HEK293 (cell line): ENCODE measurements at regions not wholly inside any gene's neighbourhood (a gene's known extent, or its start where the extent isn't known, plus 50 kb on each side); places are given as distances from the start of the nearest gene placed in this dataset.

Experiments
- CTCF ChIA-PET: fragments of 350-600 bp; formaldehyde crosslinking; extraction: SDS; loops from one replicate; lab custom pipeline; 2021; ENCODE audit warnings: antibody characterized with exemption; lab: Yijun Ruan, JAX
- POLR2A ChIA-PET: fragments of 300-600 bp; formaldehyde crosslinking; extraction: SDS; loops from one replicate; lab custom pipeline; 2020; ENCODE audit warnings: antibody characterized with exemption, inconsistent platforms; lab: Yijun Ruan, JAX
- H3K27ac ChIP-seq: fragments of 200-500 bp; sonication (Bioruptor generic); 2 replicates; pipeline ENCODE4 v1.5.1; 2014; ENCODE audit warnings: low read depth, low read length, control low read depth, inconsistent platforms; ENCODE audit errors: extremely low read depth
- H3K36me3 ChIP-seq, 2 experiments: fragments of 200-500 bp in 1 of 2; sonication (Bioruptor generic) in 1 of 2; 1 replicate in 1 of 2; 2 replicates in 1 of 2; pipeline ENCODE4 v1.5.1; 2014 to 2017; ENCODE audit warnings: inconsistent platforms in 2 of 2, low read length in 2 of 2; ENCODE audit not compliant: control insufficient read depth in 2 of 2, insufficient read depth in 1 of 2
- H3K4me1 ChIP-seq: fragments of 200-500 bp; sonication (Bioruptor generic); 2 replicates; pipeline ENCODE4 v1.5.1; 2014; ENCODE audit warnings: mild to moderate bottlenecking, low read length, inconsistent platforms; ENCODE audit not compliant: control insufficient read depth, insufficient read depth
- H3K4me3 ChIP-seq: 2 replicates; pipeline ENCODE4 v1.5.1; 2011; ENCODE audit warnings: low read depth, mild to moderate bottlenecking, control low read depth, low read length, moderate library complexity
- H3K9me3 ChIP-seq: fragments of 200-500 bp; sonication (Bioruptor generic); 2 replicates; pipeline ENCODE4 v1.5.1; 2014; ENCODE audit warnings: low read depth, low read length, inconsistent platforms; ENCODE audit not compliant: control insufficient read depth, insufficient read depth
- FEZF1 ChIP-seq: fragments of 450-650 bp; formaldehyde crosslinking; IDR thresholded peaks from 2 replicates; pipeline ENCODE4 v1.5.1; 2016; ENCODE audit warnings: missing biosample characterization, missing genetic modification characterization
- HOXA7 ChIP-seq: sonication (generic); formaldehyde crosslinking; IDR thresholded peaks from 2 replicates; pipeline ENCODE4 v1.8.1; 2022; ENCODE audit warnings: missing genetic modification reagents, borderline replicate concordance
- INSM2 ChIP-seq: fragments of 450-650 bp; formaldehyde crosslinking; IDR thresholded peaks from 2 replicates; pipeline ENCODE4 v1.5.1; 2016; ENCODE audit warnings: missing biosample characterization, missing genetic modification characterization
- OVOL3 ChIP-seq: fragments of 450-650 bp; formaldehyde crosslinking; IDR thresholded peaks from 2 replicates; pipeline ENCODE4 v1.5.1; 2016; ENCODE audit warnings: missing biosample characterization, missing genetic modification characterization
- PATZ1 ChIP-seq: fragments of 450-650 bp; formaldehyde crosslinking; IDR thresholded peaks from 2 replicates; pipeline ENCODE4 v1.5.1; 2016; ENCODE audit warnings: missing biosample characterization, missing genetic modification characterization
- ZNF114 ChIP-seq: fragments of 450-650 bp; formaldehyde crosslinking; IDR thresholded peaks from 2 replicates; pipeline ENCODE4 v1.5.0; 2017; ENCODE audit warnings: missing biosample characterization, missing genetic modification characterization
- ZNF174 ChIP-seq: fragments of 450-650 bp; formaldehyde crosslinking; IDR thresholded peaks from 2 replicates; pipeline ENCODE4 v1.5.0; 2017; ENCODE audit warnings: missing biosample characterization, mild to moderate bottlenecking, missing genetic modification characterization
- ZNF211 ChIP-seq: fragments of 450-650 bp; formaldehyde crosslinking; IDR thresholded peaks from 2 replicates; pipeline ENCODE4 v1.5.1; 2016; ENCODE audit warnings: low read depth, missing biosample characterization, missing genetic modification characterization
- ZNF302 ChIP-seq: fragments of 450-650 bp; formaldehyde crosslinking; IDR thresholded peaks from 2 replicates; pipeline ENCODE4 v1.5.1; 2016; ENCODE audit warnings: missing biosample characterization, missing genetic modification characterization, low read depth
- ZNF426 ChIP-seq: fragments of 450-650 bp; formaldehyde crosslinking; IDR thresholded peaks from 2 replicates; pipeline ENCODE4 v1.5.1; 2017; ENCODE audit warnings: missing biosample characterization, missing genetic modification characterization, mild to moderate bottlenecking, inconsistent platforms, moderate library complexity
- ZNF521 ChIP-seq: fragments of 450-650 bp; formaldehyde crosslinking; IDR thresholded peaks from 2 replicates; pipeline ENCODE4 v1.5.1; 2017; ENCODE audit warnings: missing biosample characterization, mild to moderate bottlenecking, missing genetic modification characterization
- ZNF561 ChIP-seq: fragments of 450-650 bp; IDR thresholded peaks from 2 replicates; pipeline ENCODE4 v1.5.1; 2018; ENCODE audit warnings: missing biosample characterization, missing genetic modification characterization, borderline replicate concordance
- ZNF658 ChIP-seq: fragments of 450-650 bp; formaldehyde crosslinking; IDR thresholded peaks from 2 replicates; pipeline ENCODE4; 2016; ENCODE audit warnings: missing biosample characterization, missing genetic modification characterization
- ZNF777 ChIP-seq: fragments of 450-650 bp; formaldehyde crosslinking; IDR thresholded peaks from 2 replicates; pipeline ENCODE4 v1.5.1; 2017; ENCODE audit warnings: missing biosample characterization, missing genetic modification characterization, borderline replicate concordance
- ZNF830 ChIP-seq: fragments of 450-650 bp; IDR thresholded peaks from 2 replicates; pipeline ENCODE4 v1.5.0; 2018; ENCODE audit warnings: missing biosample characterization, missing genetic modification characterization, low read depth, mild to moderate bottlenecking, moderate library complexity
- ZNF837 ChIP-seq: fragments of 450-650 bp; formaldehyde crosslinking; IDR thresholded peaks from 2 replicates; pipeline ENCODE4 v1.5.1; 2016; ENCODE audit warnings: missing biosample characterization, missing genetic modification characterization
- ZSCAN30 ChIP-seq: fragments of 450-650 bp; IDR thresholded peaks from 2 replicates; pipeline ENCODE4 v1.5.1; 2018; ENCODE audit warnings: missing biosample characterization, mild to moderate bottlenecking, missing genetic modification characterization, moderate library complexity
- ZSCAN5A ChIP-seq: fragments of 450-650 bp; formaldehyde crosslinking; IDR thresholded peaks from 2 replicates; pipeline ENCODE4 v1.5.1; 2016; ENCODE audit warnings: missing biosample characterization, missing genetic modification characterization
- TF ChIP-seq, protein P1 (sequence below): IDR thresholded peaks from 2 replicates; pipeline ENCODE4 v1.6.1; 2011; ENCODE audit warnings: mild to moderate bottlenecking, low read depth, low read length, borderline replicate concordance
- TF ChIP-seq, protein P2 (sequence below): fragments of 450-650 bp; formaldehyde crosslinking; IDR thresholded peaks from 2 replicates; pipeline ENCODE4 v1.5.1; 2017; ENCODE audit warnings: missing biosample characterization, missing genetic modification characterization

- TF ChIP-seq INSM2 (tag by site-specific recombination) = no peak
These were observed 128.3 kb downstream of the TMCO5A start (continued) for GRCh38 chr15:38062696-38063095.

GRCh38 chr15:38065721-38066345, 131.4 kb downstream of the TMCO5A start:
- POLR2A ChIA-PET = no interaction called here
- peaks cover 9% of the 10 kb centered on the region; the same call in 1 of the 2 replicates for H3K4me1 ChIP-seq
- no peaks in the 10 kb centered on the region for H3K9me3 ChIP-seq
- no peaks in the 10 kb centered on the region for H3K36me3 ChIP-seq
- no peak overlapping the region for H3K27ac ChIP-seq
- TF ChIP-seq, protein P1, sequence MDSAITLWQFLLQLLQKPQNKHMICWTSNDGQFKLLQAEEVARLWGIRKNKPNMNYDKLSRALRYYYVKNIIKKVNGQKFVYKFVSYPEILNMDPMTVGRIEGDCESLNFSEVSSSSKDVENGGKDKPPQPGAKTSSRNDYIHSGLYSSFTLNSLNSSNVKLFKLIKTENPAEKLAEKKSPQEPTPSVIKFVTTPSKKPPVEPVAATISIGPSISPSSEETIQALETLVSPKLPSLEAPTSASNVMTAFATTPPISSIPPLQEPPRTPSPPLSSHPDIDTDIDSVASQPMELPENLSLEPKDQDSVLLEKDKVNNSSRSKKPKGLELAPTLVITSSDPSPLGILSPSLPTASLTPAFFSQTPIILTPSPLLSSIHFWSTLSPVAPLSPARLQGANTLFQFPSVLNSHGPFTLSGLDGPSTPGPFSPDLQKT = no peak
- TF ChIP-seq FEZF1 (tag by site-specific recombination) (no peak), ZNF211 (tag by site-specific recombination) (no peak), ZNF658 (tag by site-specific recombination) (no peak), HOXA7 (no peak), PATZ1 (tag by site-specific recombination) (no peak), OVOL3 (tag by site-specific recombination) (no peak), ZNF426 (tag by site-specific recombination) (no peak), ZNF561 (tag by site-specific recombination) (no peak), ZSCAN30 (tag by site-specific recombination) (no peak), ZSCAN5A (tag by site-specific recombination) (no peak), ZNF837 (tag by site-specific recombination) (no peak), ZNF777 (tag by site-specific recombination) (no peak), ZNF521 (tag by site-specific recombination) (no peak), ZNF830 (no peak), ZNF114 (tag by site-specific recombination) (no peak), ZNF174 (no peak), ZNF302 (tag by site-specific recombination) (no peak)
- TF ChIP-seq, protein P2, sequence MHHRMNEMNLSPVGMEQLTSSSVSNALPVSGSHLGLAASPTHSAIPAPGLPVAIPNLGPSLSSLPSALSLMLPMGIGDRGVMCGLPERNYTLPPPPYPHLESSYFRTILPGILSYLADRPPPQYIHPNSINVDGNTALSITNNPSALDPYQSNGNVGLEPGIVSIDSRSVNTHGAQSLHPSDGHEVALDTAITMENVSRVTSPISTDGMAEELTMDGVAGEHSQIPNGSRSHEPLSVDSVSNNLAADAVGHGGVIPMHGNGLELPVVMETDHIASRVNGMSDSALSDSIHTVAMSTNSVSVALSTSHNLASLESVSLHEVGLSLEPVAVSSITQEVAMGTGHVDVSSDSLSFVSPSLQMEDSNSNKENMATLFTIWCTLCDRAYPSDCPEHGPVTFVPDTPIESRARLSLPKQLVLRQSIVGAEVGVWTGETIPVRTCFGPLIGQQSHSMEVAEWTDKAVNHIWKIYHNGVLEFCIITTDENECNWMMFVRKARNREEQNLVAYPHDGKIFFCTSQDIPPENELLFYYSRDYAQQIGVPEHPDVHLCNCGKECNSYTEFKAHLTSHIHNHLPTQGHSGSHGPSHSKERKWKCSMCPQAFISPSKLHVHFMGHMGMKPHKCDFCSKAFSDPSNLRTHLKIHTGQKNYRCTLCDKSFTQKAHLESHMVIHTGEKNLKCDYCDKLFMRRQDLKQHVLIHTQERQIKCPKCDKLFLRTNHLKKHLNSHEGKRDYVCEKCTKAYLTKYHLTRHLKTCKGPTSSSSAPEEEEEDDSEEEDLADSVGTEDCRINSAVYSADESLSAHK (tag by site-specific recombination) = no peak
- H3K4me3 ChIP-seq = no peak overlapping the region
- CTCF ChIA-PET = no interaction called here
